Mesenchymal stem cell (in vitro differentiated cells and primary cell): ENCODE measurements at regions not wholly inside any gene's neighbourhood (a gene's known extent, or its start where the extent isn't known, plus 50 kb on each side); places are given as distances from the start of the nearest gene placed in this dataset.

Experiments used
- DNase-seq: peaks from one replicate; pipeline ENCODE4 v3.0.0-alpha.2; 2013
- H2AFZ ChIP-seq: one replicate; pipeline ENCODE4 v1.6.1; 2013; ENCODE audit warnings: low read depth, mild to moderate bottlenecking, control low read depth, inconsistent platforms, low read length, moderate library complexity
- H2AK5ac ChIP-seq: 2 replicates; pipeline ENCODE4 v1.6.1; 2013; ENCODE audit warnings: low read length, moderate library complexity, mild to moderate bottlenecking, inconsistent platforms; ENCODE audit not compliant: severe bottlenecking
- H2BK120ac ChIP-seq: one replicate; pipeline ENCODE4 v1.6.1; 2013; ENCODE audit warnings: low read depth, mild to moderate bottlenecking, inconsistent platforms, low read length, moderate library complexity
- H2BK12ac ChIP-seq, 2 experiments: one replicate each; pipeline ENCODE4 v1.6.1; 2013; ENCODE audit warnings: inconsistent platforms in 2 of 2, low read length in 2 of 2, mild to moderate bottlenecking in 2 of 2, moderate library complexity in 2 of 2, control low read depth in 1 of 2
- H2BK15ac ChIP-seq: one replicate; pipeline ENCODE4 v1.6.1; 2013; ENCODE audit warnings: mild to moderate bottlenecking, low read depth, inconsistent platforms; ENCODE audit not compliant: poor library complexity, severe bottlenecking
- H2BK5ac ChIP-seq: 2 replicates; pipeline ENCODE4 v1.6.1; 2013; ENCODE audit warnings: low read depth, mild to moderate bottlenecking, low read length, control low read depth, inconsistent platforms; ENCODE audit not compliant: poor library complexity, severe bottlenecking
- H3K14ac ChIP-seq, 2 experiments: one replicate each; pipeline ENCODE4 v1.6.1; 2013; ENCODE audit warnings: inconsistent platforms in 2 of 2, low read length in 2 of 2, control low read depth in 1 of 2, mild to moderate bottlenecking in 1 of 2, moderate library complexity in 1 of 2
- H3K18ac ChIP-seq, 2 experiments: one replicate each; pipeline ENCODE4 v1.6.1; 2013; ENCODE audit warnings: inconsistent platforms in 2 of 2, low read length in 2 of 2, control low read depth in 1 of 2, low read depth in 1 of 2, mild to moderate bottlenecking in 1 of 2
- H3K23ac ChIP-seq, 2 experiments: one replicate each; pipeline ENCODE4 v1.6.1; 2013; ENCODE audit warnings: inconsistent platforms in 2 of 2, low read length in 2 of 2, mild to moderate bottlenecking in 2 of 2, moderate library complexity in 2 of 2, control low read depth in 1 of 2
- H3K27ac ChIP-seq: 2 replicates; pipeline ENCODE4 v1.5.1; 2013; ENCODE audit warnings: mild to moderate bottlenecking, moderate library complexity, low read length, control low read depth, inconsistent platforms; ENCODE audit not compliant: poor library complexity, severe bottlenecking
- H3K27me3 ChIP-seq, 2 experiments: 2 replicates each; pipeline versions ENCODE4 v1.6.1 to v1.7.0; 2013; ENCODE audit warnings: low read length in 2 of 2, mild to moderate bottlenecking in 2 of 2, moderate library complexity in 2 of 2, control low read depth in 1 of 2, inconsistent platforms in 1 of 2; ENCODE audit not compliant: control insufficient read depth in 1 of 2, insufficient read depth in 1 of 2
- H3K36me3 ChIP-seq, 2 experiments: 2 replicates each; pipeline versions ENCODE4 v1.6.1 to v1.7.0; 2013; ENCODE audit warnings: low read length in 2 of 2, control low read depth in 1 of 2, inconsistent platforms in 1 of 2, low read depth in 1 of 2, mild to moderate bottlenecking in 1 of 2; ENCODE audit not compliant: insufficient read depth in 2 of 2, control insufficient read depth in 1 of 2
- H3K4ac ChIP-seq, 2 experiments: one replicate each; pipeline ENCODE4 v1.6.1; 2013; ENCODE audit warnings: inconsistent platforms in 2 of 2, low read length in 2 of 2, mild to moderate bottlenecking in 2 of 2, moderate library complexity in 2 of 2, control low read depth in 1 of 2, low read depth in 1 of 2
- H3K4me1 ChIP-seq: 2 replicates; pipeline ENCODE4 v1.6.1; 2013; ENCODE audit warnings: low read depth, low read length, control low read depth; ENCODE audit not compliant: control insufficient read depth, insufficient read depth
- H3K4me2 ChIP-seq: 2 replicates; pipeline ENCODE4 v1.6.1; 2013; ENCODE audit warnings: low read length, mild to moderate bottlenecking, inconsistent platforms; ENCODE audit not compliant: poor library complexity, severe bottlenecking
- H3K4me3 ChIP-seq, 2 experiments: 2 replicates each; pipeline versions ENCODE4 v1.5.1 to v1.7.0; 2013; ENCODE audit warnings: low read length in 2 of 2, mild to moderate bottlenecking in 2 of 2, control low read depth in 1 of 2, low read depth in 1 of 2; ENCODE audit not compliant: insufficient read depth in 1 of 2
- H3K79me1 ChIP-seq: replicated peaks from 2 replicates; pipeline ENCODE4 v1.6.1; 2013; ENCODE audit warnings: mild to moderate bottlenecking, control low read depth, low read length, inconsistent platforms; ENCODE audit not compliant: poor library complexity, severe bottlenecking
- H3K9ac ChIP-seq: 2 replicates; pipeline ENCODE4 v1.7.0; 2013; ENCODE audit warnings: mild to moderate bottlenecking, low read length, moderate library complexity
- H3K9me3 ChIP-seq: 2 replicates; pipeline ENCODE4 v1.7.0; 2013; ENCODE audit warnings: mild to moderate bottlenecking, low read length; ENCODE audit not compliant: control insufficient read depth
- H4K8ac ChIP-seq: one replicate; pipeline ENCODE4 v1.6.1; 2013; ENCODE audit warnings: inconsistent platforms, mild to moderate bottlenecking, low read length, moderate library complexity
- H4K91ac ChIP-seq: one replicate; pipeline ENCODE4 v1.6.1; 2013; ENCODE audit warnings: mild to moderate bottlenecking, low read length, inconsistent platforms
- WGBS: methylation state at CpG from one replicate; pipeline ENCODE4 v1.1.7; 2013; ENCODE audit warnings: mixed read lengths; 5-methylcytosine and 5-hydroxymethylcytosine counted together

DNA sequence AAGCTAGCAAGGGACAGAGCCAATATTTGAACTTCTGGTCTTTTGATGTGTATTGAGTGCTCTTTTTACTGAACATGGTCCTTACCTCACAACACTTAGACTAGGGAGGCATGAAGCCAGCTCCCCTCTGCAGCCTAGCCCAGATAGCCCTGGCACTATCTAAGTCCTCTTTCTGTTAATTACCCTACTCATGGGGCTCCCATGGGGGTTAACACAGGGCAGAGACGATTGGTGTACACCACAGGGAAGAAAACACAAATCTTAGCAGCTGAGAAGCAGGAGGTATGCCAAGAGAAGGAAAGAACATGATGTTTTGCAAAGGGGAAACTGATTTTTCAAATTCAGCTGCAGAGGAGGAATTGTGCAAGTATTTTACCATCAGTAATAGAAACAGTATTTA lies 383.8 kb downstream of the TMEM232 start:
- no peaks in the 10 kb centered on the region for H3K79me1 ChIP-seq
- no peak overlapping the region for H3K23ac ChIP-seq
- H2BK12ac ChIP-seq = no peak overlapping the region
- H3K4me1 ChIP-seq = no peaks in the 10 kb centered on the region
- H4K91ac ChIP-seq = no peak overlapping the region
- no peak overlapping the region for H3K27ac ChIP-seq
- no peak overlapping the region for H3K14ac ChIP-seq
- H3K4me2 ChIP-seq = no peak overlapping the region
- WGBS = 63% methylated on average over 1 of the region's 1 CpG
- no peak overlapping the region for H3K4me3 ChIP-seq
- H4K8ac ChIP-seq = no peak overlapping the region
- H3K9ac ChIP-seq = no peak overlapping the region
- no peak overlapping the region for H2BK15ac ChIP-seq
- no peak overlapping the region for H3K4ac ChIP-seq
- no peak for DNase-seq
- no peak overlapping the region for H2BK120ac ChIP-seq
- H3K18ac ChIP-seq = no peak overlapping the region
- no peaks in the 10 kb centered on the region for H3K27me3 ChIP-seq
- no peak overlapping the region for H2AFZ ChIP-seq
- H2BK5ac ChIP-seq = no peak overlapping the region
- H2AK5ac ChIP-seq = no peak overlapping the region
- no peaks in the 10 kb centered on the region for H3K9me3 ChIP-seq
- no peaks in the 10 kb centered on the region for H3K36me3 ChIP-seq

DNA sequence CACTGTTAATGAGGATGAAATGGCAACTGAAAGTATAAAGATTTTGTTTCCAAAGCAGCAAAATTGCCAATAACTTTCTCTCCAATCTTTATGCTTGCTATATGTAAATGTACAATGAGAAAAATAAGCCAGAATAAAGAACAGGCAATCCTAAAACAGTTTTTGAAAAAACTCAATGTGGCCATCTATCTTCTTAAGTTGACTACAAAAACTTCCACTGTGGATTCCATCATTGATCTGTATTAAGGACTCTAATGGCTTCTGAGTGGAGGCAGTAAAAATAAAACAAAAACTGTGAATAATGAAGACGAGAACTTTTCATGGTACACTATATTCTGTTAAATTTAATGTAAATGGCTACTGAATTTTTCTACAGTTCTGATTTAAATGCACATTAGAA lies 382.9 kb downstream of the TMEM232 start:
- Histone ChIP-seq H3K4me3 (no peak overlapping the region), H2BK15ac (no peak overlapping the region), H3K4me1 (no peaks in the 10 kb centered on the region), H2BK120ac (no peak overlapping the region), H3K9me3 (no peaks in the 10 kb centered on the region), H3K79me1 (no peaks in the 10 kb centered on the region), H3K23ac (no peak overlapping the region), H4K8ac (no peak overlapping the region), H3K4ac (no peak overlapping the region), H4K91ac (no peak overlapping the region), H3K27ac (no peak overlapping the region), H2BK12ac (no peak overlapping the region), H3K9ac (no peak overlapping the region), H2AFZ (no peak overlapping the region), H3K36me3 (no peaks in the 10 kb centered on the region), H2AK5ac (no peak overlapping the region), H3K4me2 (no peak overlapping the region), H3K14ac (no peak overlapping the region), H3K18ac (no peak overlapping the region), H2BK5ac (no peak overlapping the region), H3K27me3 (no peaks in the 10 kb centered on the region)
- no CpG with 5 or more reads among the region's 1 CpG for WGBS
- no peak for DNase-seq

- Histone ChIP-seq H3K9me3 (no peaks in the 10 kb centered on the region), H3K27ac (no peak overlapping the region), H2BK12ac (no peak overlapping the region), H2BK15ac (no peak overlapping the region), H3K23ac (no peak overlapping the region), H2BK5ac (no peak overlapping the region), H3K4me1 (no peaks in the 10 kb centered on the region), H3K4ac (no peak overlapping the region), H2BK120ac (no peak overlapping the region), H3K9ac (no peak overlapping the region), H3K79me1 (no peaks in the 10 kb centered on the region), H4K8ac (no peak overlapping the region), H3K4me2 (no peak overlapping the region), H2AK5ac (no peak overlapping the region), H2AFZ (no peak overlapping the region), H3K14ac (no peak overlapping the region), H4K91ac (no peak overlapping the region), H3K27me3 (no peaks in the 10 kb centered on the region), H3K4me3 (no peak overlapping the region), H3K18ac (no peak overlapping the region), H3K36me3 (no peaks in the 10 kb centered on the region)
- no peak for DNase-seq
These were observed 380.8 kb downstream of the TMEM232 start for GRCh38 chr5:110345623-110346022.

DNA sequence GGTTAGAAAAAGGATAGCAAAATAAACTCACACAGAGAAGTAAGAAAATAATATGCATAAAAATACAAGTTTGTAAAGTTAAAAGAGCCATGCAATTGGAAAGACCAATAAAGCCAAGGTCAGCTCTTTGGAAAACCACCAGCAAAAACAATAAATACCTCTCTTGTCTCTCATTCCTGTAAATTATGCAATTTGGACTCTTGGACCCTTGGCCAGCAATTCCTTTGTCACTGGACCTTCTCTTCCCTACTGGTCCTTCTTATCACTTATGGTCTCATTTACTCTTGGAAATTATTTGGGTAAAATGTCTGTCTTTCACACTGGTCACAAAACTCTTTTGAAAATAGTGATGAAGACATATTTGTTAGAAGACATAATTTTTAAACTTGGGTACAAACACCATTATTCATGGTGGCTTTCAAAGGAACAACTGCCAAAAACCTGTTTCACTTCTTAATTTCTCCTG lies 379.5 kb downstream of the TMEM232 start:
- Histone ChIP-seq H3K4me3 (no peak overlapping the region), H3K27me3 (no peaks in the 10 kb centered on the region), H2BK12ac (no peak overlapping the region), H3K18ac (no peak overlapping the region), H2BK120ac (no peak overlapping the region), H3K9ac (no peak overlapping the region), H3K4me2 (no peak overlapping the region), H3K14ac (no peak overlapping the region), H3K36me3 (no peaks in the 10 kb centered on the region), H3K23ac (no peak overlapping the region), H3K79me1 (no peaks in the 10 kb centered on the region), H3K27ac (no peak overlapping the region), H2BK5ac (no peak overlapping the region), H3K4me1 (no peaks in the 10 kb centered on the region), H3K4ac (no peak overlapping the region), H3K9me3 (no peaks in the 10 kb centered on the region), H2AFZ (no peak overlapping the region), H2AK5ac (no peak overlapping the region), H4K91ac (no peak overlapping the region), H4K8ac (no peak overlapping the region), H2BK15ac (no peak overlapping the region)
- DNase-seq = no peak
